AG09319 (cell line): ENCODE measurements at regions not wholly inside any gene's neighbourhood (a gene's known extent, or its start where the extent isn't known, plus 50 kb on each side); places are given as distances from the start of the nearest gene placed in this dataset.

Source experiments
- DNase-seq: peaks from one replicate; pipeline ENCODE4 v3.0.0-alpha.2; 2010; ENCODE audit warnings: low read depth; ENCODE audit errors: extremely low read depth
- CTCF ChIP-seq: IDR thresholded peaks from 2 replicates; pipeline ENCODE4 v1.5.1; 2011; ENCODE audit warnings: low read depth, mild to moderate bottlenecking, inconsistent platforms, low read length, moderate library complexity

- DNase-seq: no peak
- no peak for TF ChIP-seq CTCF
These were observed 231.0 kb upstream of the TNP1 start for GRCh38 chr2:217090884-217091283.

GRCh38 chr2:217090024-217090473, 230.2 kb upstream of the TNP1 start:
- DNase-seq: no peak
- TF ChIP-seq CTCF: no peak

DNA sequence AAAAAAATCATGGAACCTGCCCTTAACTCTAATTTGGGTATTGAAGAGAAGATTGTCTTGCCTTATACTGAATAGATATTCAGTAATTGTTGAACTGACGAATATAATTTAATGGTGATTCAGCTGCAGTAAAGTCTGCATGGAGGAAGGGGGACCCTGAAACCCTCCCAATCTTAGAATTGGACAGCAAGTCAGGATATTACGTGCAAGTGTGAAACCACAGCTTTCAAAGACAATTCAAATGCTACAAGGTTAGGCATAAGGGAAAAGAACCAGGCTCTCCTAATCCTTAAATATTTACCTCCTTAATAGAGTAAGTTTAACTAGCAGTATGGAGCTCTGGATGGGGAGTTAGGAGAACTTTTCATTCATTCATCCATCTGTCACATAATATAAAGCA, 226.9 kb upstream of the TNP1 start:
- DNase-seq: no peak
- TF ChIP-seq CTCF: no peak

- no peak for TF ChIP-seq CTCF
- DNase-seq: no peak
These were observed 226.2 kb upstream of the TNP1 start for GRCh38 chr2:217086038-217086522.

- DNase-seq: no peak
- no peak for TF ChIP-seq CTCF
These were observed 225.7 kb upstream of the TNP1 start for GRCh38 chr2:217085543-217085942.

DNA sequence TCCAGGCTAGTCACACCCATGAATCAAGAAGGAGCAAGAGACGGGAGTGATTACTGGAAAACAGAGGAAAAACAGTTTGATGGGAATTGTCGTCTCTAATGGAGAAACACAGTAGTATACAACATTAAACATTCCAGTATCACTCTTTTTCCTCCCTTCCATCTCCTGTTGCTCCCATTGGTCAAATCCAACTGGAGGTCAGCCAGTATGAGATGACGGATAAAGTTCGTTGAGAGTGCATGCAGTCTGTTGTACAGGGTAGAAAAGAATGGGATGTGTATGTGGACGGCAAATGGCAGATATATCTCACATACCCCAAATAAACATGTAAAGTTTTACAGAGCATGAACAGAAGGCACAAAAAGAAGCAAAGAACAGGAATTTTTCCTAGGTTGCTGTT, 221.9 kb upstream of the TNP1 start:
- TF ChIP-seq CTCF: no peak
- DNase-seq: no peak

- no peak for DNase-seq
- no peak for TF ChIP-seq CTCF
These were observed 219.3 kb upstream of the TNP1 start for GRCh38 chr2:217079165-217079564.
